ENCODE measurements at regions not wholly inside any gene's neighbourhood (a gene's known extent, or its start where the extent isn't known, plus 50 kb on each side); places are given as distances from the start of the nearest gene placed in this dataset.

GRCh38 chr13:86051134-86052103 is 252.2 kb upstream of the SLITRK6 start:
- H3K27ac ChIP-seq: no peak overlapping the region
- intact Hi-C loops (cut with DNase I): no loop called here
- H3K4me1 ChIP-seq: no peaks in the 10 kb centered on the region
- H3K4me3 ChIP-seq: no peak overlapping the region
- ATAC-seq (peak; percentile 19), DNase-seq (no peak)
- TF ChIP-seq CTCF (IDR thresholded peaks at IDR 0.05): no peak
- H3K36me3 ChIP-seq: no peaks in the 10 kb centered on the region
- H3K9me3 ChIP-seq: peaks cover 8% of the 10 kb centered on the region
- no peaks in the 10 kb centered on the region for H3K27me3 ChIP-seq

GRCh38 chr13:86038490-86038889 is 239.3 kb upstream of the SLITRK6 start:
- intact Hi-C loops (cut with DNase I): no loop called here
- no peak overlapping the region for H3K27ac ChIP-seq
- no peak for DNase-seq
- no peaks in the 10 kb centered on the region for H3K36me3 ChIP-seq
- H3K9me3 ChIP-seq: no peaks in the 10 kb centered on the region
- no peak overlapping the region for H3K4me3 ChIP-seq
- TF ChIP-seq CTCF (IDR thresholded peaks at IDR 0.05): no peak
- ATAC-seq: no peak
- no peaks in the 10 kb centered on the region for H3K27me3 ChIP-seq
- H3K4me1 ChIP-seq: no peaks in the 10 kb centered on the region

GRCh38 chr13:86020351-86021002 is 221.3 kb upstream of the SLITRK6 start:
- no peaks in the 10 kb centered on the region for H3K27me3 ChIP-seq
- no peaks in the 10 kb centered on the region for H3K9me3 ChIP-seq
- no peak overlapping the region for H3K27ac ChIP-seq
- no peak for TF ChIP-seq CTCF (IDR thresholded peaks at IDR 0.05)
- H3K36me3 ChIP-seq: no peaks in the 10 kb centered on the region
- H3K4me1 ChIP-seq: no peaks in the 10 kb centered on the region
- DNase-seq (no peak), ATAC-seq (no peak)
- intact Hi-C loops (cut with DNase I): no loop called here
- no peak overlapping the region for H3K4me3 ChIP-seq

- H3K4me1 ChIP-seq: no peaks in the 10 kb centered on the region
- H3K27ac ChIP-seq: no peak overlapping the region
- no peak for TF ChIP-seq CTCF (IDR thresholded peaks at IDR 0.05)
- DNase-seq (no peak), ATAC-seq (no peak)
- no peaks in the 10 kb centered on the region for H3K36me3 ChIP-seq
- H3K9me3 ChIP-seq: no peaks in the 10 kb centered on the region
- intact Hi-C loops (cut with DNase I): no loop called here
- H3K27me3 ChIP-seq: no peaks in the 10 kb centered on the region
- no peak overlapping the region for H3K4me3 ChIP-seq
These were observed 207.1 kb upstream of the SLITRK6 start for GRCh38 chr13:86006317-86006716.

GRCh38 chr13:86003029-86003428 is 203.8 kb upstream of the SLITRK6 start:
- TF ChIP-seq CTCF (IDR thresholded peaks at IDR 0.05): no peak
- ATAC-seq (no peak), DNase-seq (no peak)
- no peaks in the 10 kb centered on the region for H3K27me3 ChIP-seq
- no peak overlapping the region for H3K4me3 ChIP-seq
- no peaks in the 10 kb centered on the region for H3K36me3 ChIP-seq
- H3K27ac ChIP-seq: no peak overlapping the region
- no peaks in the 10 kb centered on the region for H3K9me3 ChIP-seq
- no peaks in the 10 kb centered on the region for H3K4me1 ChIP-seq
- intact Hi-C loops (cut with DNase I): no loop called here
